WTC11 (cell line): ENCODE measurements at regions not wholly inside any gene's neighbourhood (a gene's known extent, or its start where the extent isn't known, plus 50 kb on each side); places are given as distances from the start of the nearest gene placed in this dataset.

ENCODE experiments used
- ATAC-seq: fragments of 200-7000 bp; cut with Tn5 transposase; 2 replicates; pipeline ENCODE4 v1.10.0; 2021; ENCODE audit warnings: mild to moderate bottlenecking, moderate library complexity
- CTCF ChIA-PET: fragments of 300-600 bp; sonication (Branson Sonifier 250); formaldehyde crosslinking; loops from one replicate; lab custom pipeline; 2021; ENCODE audit warnings: antibody characterized with exemption; lab: Charles Lee
- POLR2A ChIA-PET: fragments of 350-600 bp; sonication (Branson Sonifier 250); formaldehyde crosslinking; loops from one replicate; lab custom pipeline; 2021; ENCODE audit warnings: antibody characterized with exemption; lab: Charles Lee
- DNase-seq: peaks from one replicate; pipeline ENCODE4 v3.0.0; 2021; ENCODE audit warnings: low spot score
- H3K27ac Mint-ChIP-seq: 2 replicates; pipeline ENCODE4 v1.8.0; 2021; ENCODE audit warnings: mixed read lengths
- H3K27me3 Mint-ChIP-seq: 2 replicates; pipeline ENCODE4 v1.8.0; 2021; ENCODE audit warnings: low read depth, mild to moderate bottlenecking, moderate library complexity, mixed read lengths
- H3K36me3 Mint-ChIP-seq: 2 replicates; pipeline ENCODE4 v1.8.0; 2021; ENCODE audit warnings: mixed read lengths
- H3K4me1 Mint-ChIP-seq: 2 replicates; pipeline ENCODE4 v1.8.0; 2022; ENCODE audit warnings: mixed read lengths
- H3K4me3 Mint-ChIP-seq: 2 replicates; pipeline ENCODE4 v1.8.0; 2021; ENCODE audit warnings: mild to moderate bottlenecking, moderate library complexity, mixed read lengths
- H3K9me3 Mint-ChIP-seq: 2 replicates; pipeline ENCODE4 v1.8.0; 2021; ENCODE audit warnings: mixed read lengths
- E2F1 ChIP-seq: sonication (generic); formaldehyde crosslinking; IDR thresholded peaks from 2 replicates; pipeline ENCODE4 v1.8.0; 2022; ENCODE audit warnings: mild to moderate bottlenecking, missing genetic modification reagents
- ELF4 ChIP-seq: sonication (generic); formaldehyde crosslinking; IDR thresholded peaks from 2 replicates; pipeline ENCODE4 v1.8.1; 2022; ENCODE audit warnings: low read depth, mild to moderate bottlenecking, moderate library complexity, missing genetic modification reagents
- ESRRA ChIP-seq: sonication (generic); formaldehyde crosslinking; IDR thresholded peaks from 2 replicates; pipeline ENCODE4 v1.8.1; 2022; ENCODE audit warnings: mild to moderate bottlenecking, missing genetic modification reagents, borderline replicate concordance
- FOXJ3 ChIP-seq: sonication (generic); formaldehyde crosslinking; IDR thresholded peaks from 2 replicates; pipeline ENCODE4 v1.9.0; 2021; ENCODE audit warnings: missing genetic modification reagents, mild to moderate bottlenecking, borderline replicate concordance
- GRHL2 ChIP-seq: fragments of 250-450 bp; sonication (Bioruptor Pico); IDR thresholded peaks from 2 replicates; pipeline ENCODE4 v1.8.0; 2022; ENCODE audit warnings: mild to moderate bottlenecking, moderate library complexity; ENCODE audit not compliant: insufficient replicate concordance, severe bottlenecking
- JAZF1 ChIP-seq: fragments of 250-450 bp; sonication (Bioruptor Pico); IDR thresholded peaks from 2 replicates; pipeline ENCODE4 v1.9.0; 2021; ENCODE audit warnings: moderate library complexity, mild to moderate bottlenecking, inconsistent platforms
- KAT7 ChIP-seq: sonication (generic); formaldehyde crosslinking; IDR thresholded peaks from 2 replicates; pipeline ENCODE4 v1.8.1; 2023; ENCODE audit warnings: missing genetic modification reagents, mild to moderate bottlenecking, borderline replicate concordance
- RELA ChIP-seq: sonication (generic); formaldehyde crosslinking; IDR thresholded peaks from 2 replicates; pipeline ENCODE4 v1.8.1; 2022; ENCODE audit warnings: missing genetic modification reagents, mild to moderate bottlenecking, borderline replicate concordance
- SMAD3 ChIP-seq: sonication (generic); formaldehyde crosslinking; IDR thresholded peaks from 2 replicates; pipeline ENCODE4 v1.8.0; 2022; ENCODE audit warnings: missing genetic modification reagents, mild to moderate bottlenecking, borderline replicate concordance
- SMAD4 ChIP-seq: sonication (generic); formaldehyde crosslinking; IDR thresholded peaks from 2 replicates; pipeline ENCODE4 v1.8.0; 2022; ENCODE audit warnings: mild to moderate bottlenecking, missing genetic modification reagents
- TEAD4 ChIP-seq: sonication (generic); formaldehyde crosslinking; IDR thresholded peaks from 2 replicates; pipeline ENCODE4 v1.8.0; 2022; ENCODE audit warnings: mild to moderate bottlenecking, missing genetic modification reagents
- USF2 ChIP-seq: sonication (generic); formaldehyde crosslinking; IDR thresholded peaks from 2 replicates; pipeline ENCODE4 v1.8.1; 2023; ENCODE audit warnings: mild to moderate bottlenecking, missing genetic modification reagents, moderate library complexity
- ZBTB21 ChIP-seq: sonication (generic); formaldehyde crosslinking; IDR thresholded peaks from 2 replicates; pipeline ENCODE4 v1.8.1; 2023; ENCODE audit warnings: mild to moderate bottlenecking, missing genetic modification reagents, borderline replicate concordance
- ZNF138 ChIP-seq: sonication (generic); formaldehyde crosslinking; conservative IDR thresholded peaks from 2 replicates; pipeline ENCODE4 v1.8.1; 2022; ENCODE audit warnings: mild to moderate bottlenecking, moderate library complexity, missing genetic modification reagents
- ZNF416 ChIP-seq: fragments of 250-450 bp; sonication (Bioruptor Pico); IDR thresholded peaks from 2 replicates; pipeline ENCODE4 v1.9.0; 2021; ENCODE audit warnings: mild to moderate bottlenecking, inconsistent platforms
- ZNF425 ChIP-seq: fragments of 250-450 bp; sonication (Bioruptor Pico); conservative IDR thresholded peaks from 2 replicates; pipeline ENCODE4 v1.9.0; 2021; ENCODE audit warnings: mild to moderate bottlenecking
- ZNF512 ChIP-seq: sonication (generic); formaldehyde crosslinking; IDR thresholded peaks from 2 replicates; pipeline ENCODE4 v1.8.1; 2022; ENCODE audit warnings: missing genetic modification reagents, borderline replicate concordance
- TF ChIP-seq, protein P1 (sequence below): sonication (generic); formaldehyde crosslinking; IDR thresholded peaks from 2 replicates; pipeline ENCODE4 v1.8.0; 2023; ENCODE audit warnings: mild to moderate bottlenecking, missing genetic modification reagents

DNA sequence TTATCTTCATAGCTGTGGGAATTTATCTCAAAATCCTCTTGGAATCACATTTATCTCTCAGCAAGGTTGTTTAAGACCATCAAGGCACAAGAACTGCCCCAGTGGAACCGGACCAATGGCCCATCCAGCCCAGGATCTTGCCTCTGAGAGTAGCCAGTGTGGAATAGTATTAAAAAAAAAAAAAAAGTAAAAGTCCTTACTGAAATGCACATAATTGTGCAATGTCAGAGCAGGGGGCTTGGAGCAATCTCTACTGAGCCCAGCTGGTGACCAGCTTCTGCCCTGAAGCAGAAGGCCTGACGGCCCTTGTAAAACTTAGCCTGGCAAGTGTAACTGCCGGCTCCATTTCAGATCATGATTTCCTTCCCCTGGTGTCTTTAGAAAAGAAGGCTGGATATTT, 355.6 kb upstream of the PIK3C3 start (continued):
- TF ChIP-seq, protein P1, sequence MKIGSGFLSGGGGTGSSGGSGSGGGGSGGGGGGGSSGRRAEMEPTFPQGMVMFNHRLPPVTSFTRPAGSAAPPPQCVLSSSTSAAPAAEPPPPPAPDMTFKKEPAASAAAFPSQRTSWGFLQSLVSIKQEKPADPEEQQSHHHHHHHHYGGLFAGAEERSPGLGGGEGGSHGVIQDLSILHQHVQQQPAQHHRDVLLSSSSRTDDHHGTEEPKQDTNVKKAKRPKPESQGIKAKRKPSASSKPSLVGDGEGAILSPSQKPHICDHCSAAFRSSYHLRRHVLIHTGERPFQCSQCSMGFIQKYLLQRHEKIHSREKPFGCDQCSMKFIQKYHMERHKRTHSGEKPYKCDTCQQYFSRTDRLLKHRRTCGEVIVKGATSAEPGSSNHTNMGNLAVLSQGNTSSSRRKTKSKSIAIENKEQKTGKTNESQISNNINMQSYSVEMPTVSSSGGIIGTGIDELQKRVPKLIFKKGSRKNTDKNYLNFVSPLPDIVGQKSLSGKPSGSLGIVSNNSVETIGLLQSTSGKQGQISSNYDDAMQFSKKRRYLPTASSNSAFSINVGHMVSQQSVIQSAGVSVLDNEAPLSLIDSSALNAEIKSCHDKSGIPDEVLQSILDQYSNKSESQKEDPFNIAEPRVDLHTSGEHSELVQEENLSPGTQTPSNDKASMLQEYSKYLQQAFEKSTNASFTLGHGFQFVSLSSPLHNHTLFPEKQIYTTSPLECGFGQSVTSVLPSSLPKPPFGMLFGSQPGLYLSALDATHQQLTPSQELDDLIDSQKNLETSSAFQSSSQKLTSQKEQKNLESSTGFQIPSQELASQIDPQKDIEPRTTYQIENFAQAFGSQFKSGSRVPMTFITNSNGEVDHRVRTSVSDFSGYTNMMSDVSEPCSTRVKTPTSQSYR (CRISPR knock-in tag), result no peak
- no peak for TF ChIP-seq ZNF512 (CRISPR knock-in tag)
- TF ChIP-seq JAZF1 (CRISPR knock-in tag), result no peak

DNA sequence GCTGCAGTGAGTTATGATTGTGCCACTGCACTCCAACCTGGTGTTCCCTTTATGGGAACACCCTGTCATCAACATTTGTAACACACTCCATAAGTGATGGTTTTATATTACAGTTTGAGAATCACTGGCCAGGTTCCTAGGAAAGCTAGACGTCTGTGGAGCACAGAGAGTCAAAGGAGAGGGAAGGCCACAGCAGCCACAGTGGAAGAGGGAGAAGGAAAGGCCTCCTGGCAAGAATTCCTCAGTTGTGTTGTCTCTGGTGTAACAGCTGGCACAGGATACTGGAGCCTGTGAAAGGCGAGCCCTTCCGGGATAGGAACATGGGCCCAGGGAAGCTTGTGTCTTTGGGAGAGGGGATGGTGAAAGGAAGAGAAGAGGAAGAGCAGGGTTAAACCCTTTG, 360.5 kb upstream of the PIK3C3 start:
- no peak for DNase-seq
- Mint-ChIP-seq H3K4me1 (peaks cover 13% of the 10 kb centered on the region), H3K9me3 (peaks cover 6% of the 10 kb centered on the region; the same call in 1 of the 2 replicates), H3K27me3 (no peaks in the 10 kb centered on the region), H3K27ac (peak overlapping the region; percentile 29; the same call in 1 of the 2 replicates), H3K4me3 (no peak overlapping the region), H3K36me3 (peaks cover 5% of the 10 kb centered on the region; the same call in 1 of the 2 replicates)
- CTCF ChIA-PET, result no interaction called here
- POLR2A ChIA-PET, result no interaction called here
- ATAC-seq, result no peak
- no peak for TF ChIP-seq FOXJ3
- TF ChIP-seq ZNF138 (CRISPR knock-in tag), result no peak
- TF ChIP-seq SMAD3 (CRISPR knock-in tag), result no peak
- TF ChIP-seq ELF4, result no peak
- TF ChIP-seq USF2 (CRISPR knock-in tag), result no peak
- no peak for TF ChIP-seq GRHL2 (CRISPR knock-in tag)
- no peak for TF ChIP-seq RELA (CRISPR knock-in tag)
- no peak for TF ChIP-seq ZBTB21 (CRISPR knock-in tag)
- no peak for TF ChIP-seq SMAD4 (CRISPR knock-in tag)
- no peak for TF ChIP-seq TEAD4
- no peak for TF ChIP-seq ZNF425 (CRISPR knock-in tag)
- TF ChIP-seq KAT7 (CRISPR knock-in tag), result no peak
- TF ChIP-seq ZNF416 (CRISPR knock-in tag), result no peak
- TF ChIP-seq ESRRA (CRISPR knock-in tag), result no peak
- no peak for TF ChIP-seq E2F1
